K562 (cell line): ENCODE measurements at regions not wholly inside any gene's neighbourhood (a gene's known extent, or its start where the extent isn't known, plus 50 kb on each side); places are given as distances from the start of the nearest gene placed in this dataset.

Experiments
- FOXJ3 ChIP-seq: sonication (generic); formaldehyde crosslinking; IDR thresholded peaks from 2 replicates; pipeline ENCODE4 v1.4.0; 2020; ENCODE audit warnings: mild to moderate bottlenecking, missing genetic modification reagents
- FOXK2 ChIP-seq, 2 experiments: fragments of 450-650 bp; IDR thresholded peaks in 1 of 2; conservative IDR thresholded peaks in 1 of 2; 2 replicates each; pipeline ENCODE4 v1.6.1; 2016; ENCODE audit warnings: low read depth in 2 of 2, mild to moderate bottlenecking in 1 of 2
- JUNB ChIP-seq: fragments of 450-650 bp; formaldehyde crosslinking; conservative IDR thresholded peaks from 2 replicates; pipeline ENCODE4 v1.4.0; 2020; ENCODE audit warnings: mild to moderate bottlenecking
- KLF16 ChIP-seq: IDR thresholded peaks from 2 replicates; pipeline ENCODE4 v1.6.1; 2016; ENCODE audit warnings: antibody characterized with exemption
- MAZ ChIP-seq, 2 experiments: fragments of 450-650 bp in 1 of 2; sonication (generic) in 1 of 2; formaldehyde crosslinking; IDR thresholded peaks in 1 of 2; conservative IDR thresholded peaks in 1 of 2; 2 replicates each; pipeline versions ENCODE4 v1.4.0 to v1.5.0; 2020; ENCODE audit warnings: mild to moderate bottlenecking in 1 of 2, missing genetic modification reagents in 1 of 2
- MBD2 ChIP-seq: sonication (generic); IDR thresholded peaks from 2 replicates; pipeline ENCODE4 v1.6.1; 2016; ENCODE audit warnings: low read depth, borderline replicate concordance
- NR2C1 ChIP-seq, 2 experiments: fragments of 450-650 bp; IDR thresholded peaks; 2 replicates each; pipeline ENCODE4 v1.6.1; 2017; ENCODE audit warnings: mild to moderate bottlenecking in 2 of 2, antibody characterized with exemption in 1 of 2, inconsistent platforms in 1 of 2, missing compliant biosample characterization in 1 of 2, missing genetic modification characterization in 1 of 2
- POLR2AphosphoS2 ChIP-seq: IDR thresholded peaks from 2 replicates; pipeline ENCODE4 v1.6.1; 2012; ENCODE audit warnings: low read length, improper control_type of control experiment
- RFX5 ChIP-seq: IDR thresholded peaks from 2 replicates; pipeline ENCODE4 v1.6.1; 2011; ENCODE audit warnings: low read depth, mild to moderate bottlenecking, improper control_type of control experiment, low read length
- SETDB1 ChIP-seq: IDR thresholded peaks from one replicate; pipeline ENCODE4 v1.6.1; 2012; ENCODE audit warnings: low read length, control low read depth, inconsistent platforms
- STAT5A ChIP-seq: IDR thresholded peaks from 2 replicates; pipeline ENCODE4 v1.6.1; 2012; ENCODE audit warnings: low read length, inconsistent platforms, borderline replicate concordance
- TSC22D4 ChIP-seq: fragments of 450-650 bp; IDR thresholded peaks from 2 replicates; pipeline ENCODE4 v1.6.1; 2016; ENCODE audit warnings: missing genetic modification characterization, missing biosample characterization, control low read depth
- ZBED1 ChIP-seq: IDR thresholded peaks from 2 replicates; pipeline ENCODE4 v1.6.1; 2014
- ZNF239 ChIP-seq: fragments of 250-450 bp; sonication (Bioruptor Pico); IDR thresholded peaks from 2 replicates; pipeline ENCODE4 v1.4.0; 2020; ENCODE audit warnings: mild to moderate bottlenecking
- ZNF24 ChIP-seq: fragments of 450-650 bp; IDR thresholded peaks from 2 replicates; pipeline ENCODE4 v1.6.1; 2016
- ZNF408 ChIP-seq: fragments of 250-450 bp; sonication (Bioruptor Pico); IDR thresholded peaks from 2 replicates; pipeline ENCODE4 v1.4.0; 2020; ENCODE audit warnings: low read depth, mild to moderate bottlenecking, moderate library complexity
- TF ChIP-seq, protein P1 (sequence below): sonication (generic); formaldehyde crosslinking; IDR thresholded peaks from 2 replicates; pipeline ENCODE4 v1.8.1; 2023; ENCODE audit warnings: mild to moderate bottlenecking, missing genetic modification reagents
- TF ChIP-seq, protein P2 (sequence below): fragments of 250-450 bp; sonication (Bioruptor Pico); IDR thresholded peaks from 2 replicates; pipeline ENCODE4 v1.5.0; 2022; ENCODE audit warnings: mild to moderate bottlenecking

GRCh38 chr16:86634292-86634691, 55.9 kb downstream of the FOXL1 start (continued):
- TF ChIP-seq FOXK2 (conservative IDR thresholded peaks at IDR 0.05 in 1 of 2, IDR thresholded peaks at IDR 0.05 in 1 of 2; ENCODE audit: low read depth in 2 of 2) (no peak), STAT5A (no peak), MAZ (CRISPR knock-in tag; conservative IDR thresholded peaks at IDR 0.05 in 1 of 2, IDR thresholded peaks at IDR 0.05 in 1 of 2) (no peak), ZBED1 (no peak), ZNF408 (CRISPR knock-in tag) (no peak), TSC22D4 (tag) (no peak), RFX5 (no peak), ZNF24 (no peak), NR2C1 (IDR thresholded peaks at IDR 0.05) (no peak), NR2C1 (tag; IDR thresholded peaks at IDR 0.05) (no peak), SETDB1 (no peak), POLR2AphosphoS2 (no peak), KLF16 (no peak), JUNB (CRISPR knock-in tag) (no peak), FOXJ3 (no peak), ZNF239 (CRISPR knock-in tag) (no peak), MBD2 (0 out of 2 replicates have a peak, but pooled peaks have one; percentile 30)
- TF ChIP-seq, protein P1, sequence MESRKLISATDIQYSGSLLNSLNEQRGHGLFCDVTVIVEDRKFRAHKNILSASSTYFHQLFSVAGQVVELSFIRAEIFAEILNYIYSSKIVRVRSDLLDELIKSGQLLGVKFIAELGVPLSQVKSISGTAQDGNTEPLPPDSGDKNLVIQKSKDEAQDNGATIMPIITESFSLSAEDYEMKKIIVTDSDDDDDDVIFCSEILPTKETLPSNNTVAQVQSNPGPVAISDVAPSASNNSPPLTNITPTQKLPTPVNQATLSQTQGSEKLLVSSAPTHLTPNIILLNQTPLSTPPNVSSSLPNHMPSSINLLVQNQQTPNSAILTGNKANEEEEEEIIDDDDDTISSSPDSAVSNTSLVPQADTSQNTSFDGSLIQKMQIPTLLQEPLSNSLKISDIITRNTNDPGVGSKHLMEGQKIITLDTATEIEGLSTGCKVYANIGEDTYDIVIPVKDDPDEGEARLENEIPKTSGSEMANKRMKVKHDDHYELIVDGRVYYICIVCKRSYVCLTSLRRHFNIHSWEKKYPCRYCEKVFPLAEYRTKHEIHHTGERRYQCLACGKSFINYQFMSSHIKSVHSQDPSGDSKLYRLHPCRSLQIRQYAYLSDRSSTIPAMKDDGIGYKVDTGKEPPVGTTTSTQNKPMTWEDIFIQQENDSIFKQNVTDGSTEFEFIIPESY (CRISPR knock-in tag), result no peak
- TF ChIP-seq, protein P2, sequence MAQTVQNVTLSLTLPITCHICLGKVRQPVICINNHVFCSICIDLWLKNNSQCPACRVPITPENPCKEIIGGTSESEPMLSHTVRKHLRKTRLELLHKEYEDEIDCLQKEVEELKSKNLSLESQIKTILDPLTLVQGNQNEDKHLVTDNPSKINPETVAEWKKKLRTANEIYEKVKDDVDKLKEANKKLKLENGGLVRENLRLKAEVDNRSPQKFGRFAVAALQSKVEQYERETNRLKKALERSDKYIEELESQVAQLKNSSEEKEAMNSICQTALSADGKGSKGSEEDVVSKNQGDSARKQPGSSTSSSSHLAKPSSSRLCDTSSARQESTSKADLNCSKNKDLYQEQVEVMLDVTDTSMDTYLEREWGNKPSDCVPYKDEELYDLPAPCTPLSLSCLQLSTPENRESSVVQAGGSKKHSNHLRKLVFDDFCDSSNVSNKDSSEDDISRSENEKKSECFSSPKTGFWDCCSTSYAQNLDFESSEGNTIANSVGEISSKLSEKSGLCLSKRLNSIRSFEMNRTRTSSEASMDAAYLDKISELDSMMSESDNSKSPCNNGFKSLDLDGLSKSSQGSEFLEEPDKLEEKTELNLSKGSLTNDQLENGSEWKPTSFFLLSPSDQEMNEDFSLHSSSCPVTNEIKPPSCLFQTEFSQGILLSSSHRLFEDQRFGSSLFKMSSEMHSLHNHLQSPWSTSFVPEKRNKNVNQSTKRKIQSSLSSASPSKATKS (CRISPR knock-in tag), result no peak
